Endothelial cell of umbilical vein (primary cell): ENCODE measurements at regions not wholly inside any gene's neighbourhood (a gene's known extent, or its start where the extent isn't known, plus 50 kb on each side); places are given as distances from the start of the nearest gene placed in this dataset.

Experiments used
- BruUV-seq: library from RNA; stranded (reverse); fragments of 400-500 nt; replicated peaks from 2 replicates; lab custom pipeline; 2021; lab: Mats Ljungman, UMichigan
- CTCF ChIA-PET: fragments of 300-600, 350-600 bp; sonication (Branson Sonifier 250); formaldehyde crosslinking; loops from one replicate; lab custom pipeline; 2021; ENCODE audit warnings: antibody characterized with exemption, inconsistent platforms; lab: Charles Lee
- POLR2A ChIA-PET: fragments of 300-600, 350-600 bp; sonication (Branson Sonifier 250); formaldehyde crosslinking; loops from one replicate; lab custom pipeline; 2021; ENCODE audit warnings: antibody characterized with exemption, inconsistent platforms; lab: Charles Lee
- DNase-seq: peaks from one replicate; pipeline ENCODE4 v3.0.0-alpha.2; 2011; ENCODE audit warnings: low read depth, low spot score
- FAIRE-seq: peaks from 2 replicates; lab custom pipeline; 2011; peaks lifted over from hg19 to GRCh38; lab: Jason Lieb, UNC
- H2AFZ ChIP-seq: 2 replicates; pipeline ENCODE4 v1.6.0; 2012; ENCODE audit warnings: low read depth, low read length, control low read depth, inconsistent platforms
- H3K27ac ChIP-seq: 2 replicates; pipeline ENCODE4 v1.5.1; 2011; ENCODE audit warnings: low read depth, mild to moderate bottlenecking, control low read depth, low read length, moderate library complexity; ENCODE audit not compliant: insufficient read depth
- H3K27me3 ChIP-seq, 2 experiments: 2 replicates each; pipeline versions ENCODE4 v1.6.0 to v1.6.1; 2011; ENCODE audit warnings: low read length in 2 of 2, mixed read lengths in 1 of 2; ENCODE audit not compliant: control insufficient read depth in 2 of 2, insufficient read depth in 2 of 2
- H3K36me3 ChIP-seq, 2 experiments: 2 replicates in 1 of 2; 3 replicates in 1 of 2; pipeline ENCODE4 v1.5.1; 2011; ENCODE audit warnings: low read length in 2 of 2, mild to moderate bottlenecking in 1 of 2, moderate library complexity in 1 of 2; ENCODE audit not compliant: control insufficient read depth in 2 of 2, insufficient read depth in 2 of 2; ENCODE audit errors: extremely low read depth in 1 of 2
- H3K4me1 ChIP-seq: 3 replicates; pipeline ENCODE4 v1.5.1; 2011; ENCODE audit warnings: mild to moderate bottlenecking, low read length; ENCODE audit not compliant: control insufficient read depth, insufficient read depth; ENCODE audit errors: extremely low read depth
- H3K4me2 ChIP-seq: 2 replicates; pipeline ENCODE4 v1.6.1; 2011; ENCODE audit warnings: low read length, control low read depth, mixed read lengths; ENCODE audit not compliant: insufficient read depth
- H3K4me3 ChIP-seq, 3 experiments: fragments of 200-600 bp in 1 of 3; sonication (generic), shearing (Covaris generic) in 1 of 3; replicated peaks in 1 of 3; 2 replicates each; pipeline ENCODE4 v1.5.1; 2011 to 2016; ENCODE audit warnings: control low read depth in 3 of 3, low read length in 3 of 3, mild to moderate bottlenecking in 2 of 3, inconsistent platforms in 1 of 3, low read depth in 1 of 3, moderate library complexity in 1 of 3; ENCODE audit not compliant: insufficient read depth in 1 of 3
- H3K79me2 ChIP-seq: 2 replicates; pipeline ENCODE4 v1.6.0; 2012; ENCODE audit warnings: low read length, inconsistent platforms; ENCODE audit not compliant: control insufficient read depth, insufficient read depth
- H3K9ac ChIP-seq: replicated peaks from 2 replicates; pipeline ENCODE3; 2011; ENCODE audit warnings: low read length, control low read depth; ENCODE audit not compliant: insufficient read depth; ENCODE audit errors: extremely low read depth
- H3K9me1 ChIP-seq: replicated peaks from 3 replicates; pipeline ENCODE4 v1.6.0; 2011; ENCODE audit warnings: mild to moderate bottlenecking, low read length; ENCODE audit not compliant: control insufficient read depth, insufficient read depth; ENCODE audit errors: extremely low read depth
- H3K9me3 ChIP-seq: replicated peaks from 2 replicates; pipeline ENCODE4 v1.5.1; 2012; ENCODE audit warnings: low read length, inconsistent platforms; ENCODE audit not compliant: control insufficient read depth, insufficient read depth
- H4K20me1 ChIP-seq: replicated peaks from 2 replicates; pipeline ENCODE3; 2011; ENCODE audit warnings: mild to moderate bottlenecking, low read length; ENCODE audit not compliant: control insufficient read depth, insufficient read depth; ENCODE audit errors: extremely low read depth
- EZH2 ChIP-seq: IDR thresholded peaks from 2 replicates; pipeline ENCODE4 v1.6.1; 2012; ENCODE audit warnings: borderline replicate concordance, low read depth, mild to moderate bottlenecking, moderate library complexity, low read length, inconsistent platforms; ENCODE audit not compliant: severe bottlenecking
- FOS ChIP-seq: IDR thresholded peaks from 2 replicates; pipeline ENCODE4 v1.6.1; 2011; ENCODE audit warnings: mild to moderate bottlenecking, low read length, moderate library complexity, borderline replicate concordance; ENCODE audit not compliant: insufficient read depth
- GATA2 ChIP-seq: IDR thresholded peaks from 2 replicates; pipeline ENCODE4 v1.7.0; 2011; ENCODE audit warnings: low read depth, mild to moderate bottlenecking, moderate library complexity, mixed read lengths, low read length; ENCODE audit not compliant: insufficient read length, insufficient read depth
- JUN ChIP-seq: IDR thresholded peaks from 2 replicates; pipeline ENCODE4 v1.6.1; 2011; ENCODE audit warnings: borderline replicate concordance, low read depth; ENCODE audit not compliant: insufficient read length, insufficient read depth
- MYC ChIP-seq: IDR thresholded peaks from one replicate; pipeline ENCODE4 v1.6.1; 2011; ENCODE audit warnings: mild to moderate bottlenecking, low read depth, low read length
- POLR2A ChIP-seq: IDR thresholded peaks from 2 replicates; pipeline ENCODE4 v1.6.1; 2012; ENCODE audit warnings: low read depth, mild to moderate bottlenecking, control low read depth, low read length
- POLR2AphosphoS5 ChIP-seq: IDR thresholded peaks from 2 replicates; pipeline ENCODE4 v1.6.1; 2012; ENCODE audit warnings: low read depth, mild to moderate bottlenecking, control low read depth, low read length, moderate library complexity; ENCODE audit not compliant: insufficient read depth
- dilution Hi-C: fragments of 300-500 bp; cut with MboI; formaldehyde crosslinking; loops from one replicate; pipeline ENCODE4 v1.15.0; 2019; ENCODE audit warnings: low sequenced_read_pairs; ENCODE audit not compliant: extremely low pct_ligation_motif_present
- intact Hi-C: fragments of 100-400 bp; cut with micrococcal nuclease; formaldehyde crosslinking; loops from one replicate; pipeline ENCODE4 v1.10.0; 2022
- TF ChIP-seq, protein P1 (sequence below): IDR thresholded peaks from 2 replicates; pipeline ENCODE4 v1.6.1; 2011; ENCODE audit not compliant: insufficient read depth, insufficient read length
- TF ChIP-seq, protein P2 (sequence below), 2 donors: IDR thresholded peaks; 1 replicate in 1 of 2; 2 replicates in 1 of 2; pipeline ENCODE4 v1.5.1; 2011; ENCODE audit warnings: low read length in 2 of 2, mild to moderate bottlenecking in 2 of 2, moderate library complexity in 2 of 2, control low read depth in 1 of 2, inconsistent platforms in 1 of 2, low read depth in 1 of 2; ENCODE audit not compliant: insufficient read depth in 1 of 2; ENCODE audit errors: extremely low read depth in 1 of 2

DNA sequence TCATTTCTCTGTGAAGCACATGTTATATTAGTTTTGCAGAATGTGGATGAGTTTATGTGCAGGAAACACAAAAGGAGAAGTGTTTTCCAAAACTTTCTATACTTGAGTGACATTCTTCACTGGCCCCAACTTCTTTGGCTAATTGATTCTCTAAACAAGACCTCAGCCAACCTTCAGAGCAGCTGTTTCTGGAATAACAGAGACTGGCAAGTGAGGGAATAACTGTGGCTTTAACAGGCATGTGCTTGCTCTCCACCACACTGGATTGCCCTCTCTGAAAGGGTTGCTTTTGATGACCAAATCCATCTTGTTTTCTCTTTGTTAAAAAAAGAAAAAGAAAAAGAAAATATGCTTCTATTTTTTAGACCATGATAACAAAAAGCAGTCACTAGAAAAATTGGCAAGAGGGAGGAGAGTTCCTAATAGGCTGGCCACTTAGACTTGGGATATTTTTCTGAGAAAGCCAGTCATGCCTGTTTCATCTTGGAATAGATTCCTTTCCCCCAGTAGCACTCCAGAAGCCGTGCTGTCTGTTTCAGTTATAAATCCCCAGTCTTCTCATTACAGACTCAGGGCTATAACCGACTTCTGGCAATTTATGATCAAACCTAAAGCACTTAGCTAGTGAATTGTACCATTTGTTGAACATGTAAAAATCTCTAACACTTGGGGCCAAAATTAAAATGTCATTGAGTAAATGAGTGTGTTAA, 295.0 kb upstream of the NR3C2 start:
- CTCF ChIA-PET = interaction anchor here (0.7 kb wide), 1 partner anchor 33 kb away, joined by 3 read pairs; no protein-coding TSS in a partner anchor

More for the DNA sequence above, 295.0 kb upstream of the NR3C2 start:
- Histone ChIP-seq H3K4me2 (no peak overlapping the region), H4K20me1 (no peaks in the 10 kb centered on the region), H3K36me3 (no peaks in the 10 kb centered on the region), H3K9me3 (no peaks in the 10 kb centered on the region), H3K27me3 (peaks cover 0 to 2% of the 10 kb centered on the region in 2 experiments), H3K4me3 (no peak overlapping the region), H2AFZ (no peak overlapping the region), H3K27ac (no peak overlapping the region), H3K4me1 (no peaks in the 10 kb centered on the region), H3K9me1 (no peaks in the 10 kb centered on the region), H3K9ac (no peak overlapping the region), H3K79me2 (no peaks in the 10 kb centered on the region)
- no peak for FAIRE-seq
- TF ChIP-seq EZH2 = no peak
- TF ChIP-seq, protein P1, sequence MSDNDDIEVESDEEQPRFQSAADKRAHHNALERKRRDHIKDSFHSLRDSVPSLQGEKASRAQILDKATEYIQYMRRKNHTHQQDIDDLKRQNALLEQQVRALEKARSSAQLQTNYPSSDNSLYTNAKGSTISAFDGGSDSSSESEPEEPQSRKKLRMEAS = no peak
- no peak for TF ChIP-seq FOS
- TF ChIP-seq, protein P2, sequence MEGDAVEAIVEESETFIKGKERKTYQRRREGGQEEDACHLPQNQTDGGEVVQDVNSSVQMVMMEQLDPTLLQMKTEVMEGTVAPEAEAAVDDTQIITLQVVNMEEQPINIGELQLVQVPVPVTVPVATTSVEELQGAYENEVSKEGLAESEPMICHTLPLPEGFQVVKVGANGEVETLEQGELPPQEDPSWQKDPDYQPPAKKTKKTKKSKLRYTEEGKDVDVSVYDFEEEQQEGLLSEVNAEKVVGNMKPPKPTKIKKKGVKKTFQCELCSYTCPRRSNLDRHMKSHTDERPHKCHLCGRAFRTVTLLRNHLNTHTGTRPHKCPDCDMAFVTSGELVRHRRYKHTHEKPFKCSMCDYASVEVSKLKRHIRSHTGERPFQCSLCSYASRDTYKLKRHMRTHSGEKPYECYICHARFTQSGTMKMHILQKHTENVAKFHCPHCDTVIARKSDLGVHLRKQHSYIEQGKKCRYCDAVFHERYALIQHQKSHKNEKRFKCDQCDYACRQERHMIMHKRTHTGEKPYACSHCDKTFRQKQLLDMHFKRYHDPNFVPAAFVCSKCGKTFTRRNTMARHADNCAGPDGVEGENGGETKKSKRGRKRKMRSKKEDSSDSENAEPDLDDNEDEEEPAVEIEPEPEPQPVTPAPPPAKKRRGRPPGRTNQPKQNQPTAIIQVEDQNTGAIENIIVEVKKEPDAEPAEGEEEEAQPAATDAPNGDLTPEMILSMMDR (IDR thresholded peaks at IDR 0.05; ENCODE audit: extremely low read depth in 1 of 2, insufficient read depth in 1 of 2, low read depth in 1 of 2, low read length in 2 of 2) = no peak
- no peak for TF ChIP-seq POLR2A
- TF ChIP-seq JUN = no peak
- no peak for TF ChIP-seq MYC
- no peak for TF ChIP-seq POLR2AphosphoS5
- no peak for TF ChIP-seq GATA2
- POLR2A ChIA-PET = no interaction called here
- dilution Hi-C loops = no loop called here
- no peak for DNase-seq
- BruUV-seq = no TSS peak
- intact Hi-C loops = no loop called here
